Ureter (tissue), 1 donor: ENCODE measurements at regions not wholly inside any gene's neighbourhood (a gene's known extent, or its start where the extent isn't known, plus 50 kb on each side); places are given as distances from the start of the nearest gene placed in this dataset.

ENCODE experiments used
- DNase-seq: peaks from one replicate; pipeline ENCODE4 v3.0.0-alpha.2; 2020; ENCODE audit warnings: low spot score
- donor health status: DM: yes; HTN: yes; CAD: no.

DNA sequence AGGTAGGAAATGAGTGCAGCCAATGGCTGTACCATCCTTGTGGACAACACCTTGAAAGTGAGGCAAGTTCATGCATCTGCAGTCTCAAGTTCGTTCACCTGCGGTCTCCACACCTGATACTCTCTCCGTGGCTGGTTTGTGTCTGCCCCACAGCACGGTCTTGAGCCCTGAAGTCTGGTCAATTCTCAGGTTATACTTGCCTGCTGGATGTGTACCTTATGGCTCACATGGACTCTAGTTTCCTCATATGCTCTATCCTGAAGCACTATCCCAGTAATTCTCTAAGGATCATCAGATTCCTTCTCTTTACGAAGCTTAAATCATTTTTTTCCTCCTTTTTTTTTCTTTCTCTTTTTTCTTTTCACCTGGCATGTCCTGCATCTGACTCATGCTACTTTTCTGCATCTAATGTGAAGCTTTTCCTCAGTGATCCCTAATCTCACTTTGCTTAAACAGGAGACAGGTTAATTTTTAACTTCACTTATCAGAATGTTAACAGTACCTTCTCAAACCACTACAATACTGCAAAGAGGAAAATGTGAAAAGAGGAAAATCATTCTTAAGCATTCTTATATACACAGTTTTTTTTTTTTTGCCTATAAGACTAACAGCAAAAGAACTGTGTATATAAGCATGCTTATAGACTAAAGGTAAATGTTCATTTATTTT lies 511.2 kb downstream of the SOX11 start:
- no peak for DNase-seq

GRCh38 chr2:6206882-6207281 lies 514.7 kb downstream of the SOX11 start:
- DNase-seq: no peak

DNA sequence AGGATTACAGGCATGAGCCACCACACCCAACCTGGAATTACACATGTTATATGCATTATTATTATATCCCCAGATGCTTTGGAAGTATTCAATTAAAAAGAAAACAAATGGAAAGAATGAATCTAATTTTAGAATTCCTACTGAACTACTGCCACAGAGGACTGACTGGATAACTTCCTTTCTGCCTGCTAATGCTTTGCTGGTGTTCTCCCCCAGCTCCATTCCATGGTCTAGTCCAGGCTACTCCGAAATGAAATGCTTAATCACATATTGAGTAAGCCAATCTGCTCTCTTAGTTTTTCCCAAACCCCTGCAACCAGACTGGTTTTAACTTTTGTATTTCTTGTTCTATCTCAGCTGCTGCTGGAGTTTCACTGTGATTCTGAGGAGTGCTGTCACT lies 519.1 kb downstream of the SOX11 start:
- DNase-seq: no peak

DNA sequence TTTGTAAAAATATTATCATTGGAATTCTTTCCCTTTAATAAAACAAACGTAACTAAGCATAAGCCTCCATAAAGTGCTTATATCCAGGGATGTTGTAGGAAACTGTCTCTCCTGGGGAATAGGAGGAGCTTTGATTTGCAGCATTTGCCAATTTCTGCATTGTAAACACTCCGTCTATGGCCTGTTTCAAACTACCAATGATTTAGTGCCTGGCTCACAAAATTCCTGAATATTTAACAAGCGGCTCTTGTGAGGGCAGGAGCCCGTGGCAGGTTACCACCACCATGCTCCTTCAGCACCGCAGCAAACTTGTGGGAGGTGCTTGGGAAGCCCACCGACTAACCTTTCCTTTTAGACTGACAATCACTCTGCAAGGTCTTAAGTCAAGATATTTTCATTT lies 520.3 kb downstream of the SOX11 start:
- no peak for DNase-seq

DNA sequence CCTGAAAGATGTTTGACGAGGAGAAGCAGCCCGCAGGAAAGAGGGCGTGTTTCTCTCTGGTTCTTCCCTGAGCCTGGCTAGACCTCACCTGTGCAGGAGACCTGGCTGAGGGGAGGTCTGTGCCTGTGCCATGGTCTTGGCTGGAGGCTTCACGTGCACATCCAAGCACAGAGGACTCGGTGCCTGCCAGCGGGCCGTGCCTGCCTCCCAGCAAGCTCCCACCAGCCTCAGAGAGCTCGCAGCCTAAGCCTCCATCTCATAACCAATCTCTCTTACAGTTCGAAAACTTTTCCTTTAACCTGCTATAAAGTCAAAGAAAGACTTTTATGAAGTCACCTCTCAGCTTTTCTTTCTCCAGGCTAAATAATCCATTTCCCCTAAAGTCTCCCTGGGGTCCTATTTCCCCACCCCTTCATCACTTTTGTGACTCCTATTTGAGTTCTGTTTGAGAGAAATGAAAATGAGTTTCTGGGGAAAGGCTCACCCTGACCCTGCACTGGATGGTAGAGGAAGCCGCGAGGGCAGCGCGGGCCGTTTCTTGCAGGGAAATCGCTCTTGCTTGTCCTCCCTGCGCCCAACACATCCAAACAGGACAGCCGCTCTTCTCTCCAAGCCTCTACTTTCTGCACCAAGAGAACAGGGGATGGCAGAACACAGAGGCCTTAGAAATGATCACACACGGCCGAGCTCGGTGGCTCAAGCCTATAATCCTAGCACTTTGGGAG lies 521.0 kb downstream of the SOX11 start:
- no peak for DNase-seq

- DNase-seq: no peak
These were observed 522.3 kb downstream of the SOX11 start for GRCh38 chr2:6214471-6214870.

DNA sequence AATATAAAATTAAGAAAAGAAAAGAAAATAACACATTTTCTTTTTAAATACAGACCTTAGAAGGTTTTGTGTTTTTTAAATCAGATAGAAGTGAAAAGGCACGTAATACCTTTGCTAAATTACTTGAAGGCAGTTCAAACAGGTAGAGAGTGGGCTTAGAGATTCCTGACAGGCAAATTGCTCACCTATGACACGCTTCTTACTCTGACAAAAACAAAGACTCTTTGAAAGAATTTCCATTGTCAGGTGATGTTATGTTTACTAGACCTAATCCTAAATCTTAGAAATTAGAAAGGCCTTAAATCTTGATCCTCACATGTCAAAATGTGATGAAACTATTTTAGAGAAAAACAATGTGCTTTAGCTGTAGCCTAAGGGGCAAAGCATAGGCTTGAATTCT lies 522.9 kb downstream of the SOX11 start:
- DNase-seq: no peak

DNA sequence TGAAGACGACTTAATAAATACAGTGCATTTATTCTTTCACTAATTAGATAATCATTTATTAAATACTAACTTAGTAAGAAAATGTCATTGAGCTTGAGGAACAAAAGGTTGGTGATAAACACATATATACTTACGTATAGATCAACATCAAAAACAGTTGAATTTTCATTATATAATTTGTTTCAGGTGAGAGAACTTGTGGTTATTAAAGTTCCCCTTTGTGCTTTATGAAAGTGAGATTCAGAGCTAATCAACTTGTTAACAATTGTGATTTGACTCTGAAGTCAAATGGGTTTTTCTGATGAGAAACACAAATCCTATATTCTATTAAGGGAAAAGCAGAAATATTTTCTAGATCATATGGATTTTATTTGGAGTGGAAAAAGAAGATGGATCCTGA lies 524.0 kb downstream of the SOX11 start:
- DNase-seq: no peak

- no peak for DNase-seq
These were observed 526.7 kb downstream of the SOX11 start for GRCh38 chr2:6218926-6219325.

DNA sequence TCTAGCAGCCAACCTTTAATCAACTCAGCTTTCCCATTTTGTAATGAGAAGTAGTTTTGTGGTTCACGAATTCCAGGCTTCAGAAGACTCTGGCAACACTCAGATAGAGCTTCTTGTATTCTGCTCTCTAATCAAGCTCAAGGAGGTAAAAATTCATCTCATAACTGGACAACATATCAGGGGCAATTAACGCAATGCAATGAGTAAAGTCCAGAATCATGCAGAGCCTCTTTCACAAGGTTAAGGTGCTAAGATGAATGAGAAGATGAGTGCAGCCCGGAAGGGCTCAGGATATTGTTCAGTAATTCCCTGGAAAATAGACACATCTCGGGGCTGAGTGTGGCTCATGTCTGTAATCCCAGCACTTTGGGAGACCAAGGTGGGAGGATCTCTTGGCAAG lies 527.7 kb downstream of the SOX11 start:
- DNase-seq: no peak

- no peak for DNase-seq
These were observed 530.1 kb downstream of the SOX11 start for GRCh38 chr2:6222296-6222695.

DNA sequence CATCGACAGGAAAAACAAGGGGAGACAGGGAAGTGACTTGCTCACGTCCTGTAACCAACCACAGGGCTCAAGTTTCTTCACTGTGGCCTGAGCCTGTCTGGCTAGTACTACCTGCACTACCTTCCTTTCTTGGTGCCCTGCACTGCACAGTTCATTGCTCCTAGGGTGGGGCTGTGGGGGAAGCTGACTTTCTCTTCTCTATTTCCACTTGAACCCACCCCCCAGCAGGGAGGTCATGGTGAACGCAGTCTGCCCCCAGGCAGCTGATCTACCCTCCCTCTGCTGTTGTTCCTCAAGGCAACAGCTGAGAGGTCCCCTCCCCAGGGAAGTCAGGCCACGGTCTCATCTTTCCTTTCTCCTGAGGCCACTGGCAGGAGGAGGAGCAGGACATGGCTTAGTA lies 532.1 kb downstream of the SOX11 start:
- no peak for DNase-seq

- DNase-seq: no peak
These were observed 536.1 kb downstream of the SOX11 start for GRCh38 chr2:6228251-6228650.

DNA sequence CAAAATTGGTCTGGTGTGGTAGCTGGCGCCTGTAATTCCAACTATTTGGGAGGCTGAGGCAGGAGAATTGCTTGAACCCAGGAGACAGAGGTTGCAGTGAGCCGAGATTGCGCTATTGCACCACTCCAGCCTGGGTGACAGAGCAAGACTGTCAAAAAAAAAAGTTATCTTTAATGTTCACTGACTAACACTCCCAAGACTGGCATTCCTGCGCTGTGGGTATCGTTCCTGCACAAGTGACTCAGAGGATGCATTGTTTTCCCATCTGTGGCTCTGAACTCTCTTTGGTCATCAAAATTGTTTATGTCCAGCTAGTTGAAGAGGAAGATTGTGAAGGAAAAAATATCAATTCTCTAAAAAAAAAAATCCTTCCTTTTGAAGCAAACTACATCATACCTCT lies 539.0 kb downstream of the SOX11 start:
- DNase-seq: no peak

GRCh38 chr2:6233993-6234392 lies 541.8 kb downstream of the SOX11 start:
- no peak for DNase-seq

GRCh38 chr2:6234702-6235101 lies 542.5 kb downstream of the SOX11 start:
- DNase-seq: no peak

GRCh38 chr2:6236317-6236716 lies 544.1 kb downstream of the SOX11 start:
- DNase-seq: no peak

- DNase-seq: no peak
These were observed 545.0 kb downstream of the SOX11 start for GRCh38 chr2:6237039-6237660.

DNA sequence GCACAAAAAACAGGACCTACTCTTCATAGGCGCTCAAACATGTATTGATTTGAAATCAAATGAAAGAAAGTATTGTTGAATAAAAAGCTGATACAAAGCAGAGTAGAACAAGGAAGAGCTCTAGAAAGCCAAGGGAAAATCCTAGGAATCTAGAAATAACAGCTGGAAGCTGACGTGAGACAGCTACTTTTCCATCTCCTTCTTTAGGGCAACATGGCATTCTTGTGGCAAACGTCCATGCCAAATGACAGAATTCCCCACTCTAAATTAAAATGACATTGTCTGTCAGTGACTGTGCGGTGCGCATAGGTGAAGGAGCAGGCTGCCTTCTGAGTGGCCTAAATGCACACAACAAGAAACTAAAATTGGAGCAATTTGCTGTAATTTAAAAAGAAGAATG lies 557.4 kb downstream of the SOX11 start:
- DNase-seq: no peak

- DNase-seq: no peak
These were observed 562.3 kb downstream of the SOX11 start for GRCh38 chr2:6254441-6254840.

- no peak for DNase-seq
These were observed 572.0 kb downstream of the SOX11 start for GRCh38 chr2:6264198-6264597.

DNA sequence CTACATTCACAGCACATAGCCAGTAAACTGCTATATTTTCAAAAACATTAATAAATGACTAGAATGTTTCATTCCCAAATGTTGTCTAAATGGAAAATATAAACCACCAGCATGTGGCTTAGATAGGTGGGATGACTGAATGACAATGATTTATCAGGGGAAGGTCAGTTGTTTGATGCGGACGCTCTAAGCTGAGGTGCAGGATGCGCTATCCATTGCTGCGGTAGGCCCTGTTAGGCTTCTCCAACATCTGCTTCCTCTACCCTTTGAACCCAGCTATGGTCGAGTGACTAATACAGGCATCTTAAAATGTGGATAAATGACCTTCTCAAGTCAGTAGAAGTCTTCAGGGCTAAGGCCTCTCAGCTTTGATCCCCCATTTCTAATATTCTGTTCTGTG lies 584.2 kb downstream of the CMPK2 start:
- no peak for DNase-seq

DNA sequence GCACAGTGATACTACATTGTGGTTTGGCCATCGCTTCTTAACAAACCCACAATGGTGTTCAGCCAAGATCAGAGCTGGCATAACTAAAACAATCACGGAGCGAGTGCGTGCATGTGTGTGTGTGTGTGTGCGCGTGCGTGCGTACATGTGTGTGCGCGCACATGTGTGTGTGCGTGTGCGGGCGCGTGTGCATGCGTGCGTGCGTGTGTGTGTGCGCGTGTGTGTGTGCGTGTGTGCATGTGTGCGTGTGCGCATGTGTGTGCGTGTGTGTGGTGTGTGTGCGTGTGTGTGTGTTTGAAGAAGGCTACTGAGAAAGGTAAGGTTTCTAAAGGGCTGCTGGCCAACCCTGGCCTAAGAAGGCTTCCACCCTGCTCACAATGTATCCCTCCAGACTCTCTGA lies 582.4 kb downstream of the CMPK2 start:
- no peak for DNase-seq
